H1 (cell line): ENCODE measurements at regions not wholly inside any gene's neighbourhood (a gene's known extent, or its start where the extent isn't known, plus 50 kb on each side); places are given as distances from the start of the nearest gene placed in this dataset.

Source experiments
- CEBPB ChIP-seq: IDR thresholded peaks from 2 replicates; pipeline ENCODE4 v1.6.1; 2012; ENCODE audit warnings: low read depth, low read length
- CREB1 ChIP-seq: IDR thresholded peaks from 2 replicates; pipeline ENCODE4 v1.6.1; 2012; ENCODE audit warnings: inconsistent platforms
- CTCF ChIP-seq, 3 experiments: IDR thresholded peaks; 1 replicate in 2 of 3; 2 replicates in 1 of 3; pipeline versions ENCODE4 v1.5.1 to v1.6.1; 2011; ENCODE audit warnings: low read length in 3 of 3, mild to moderate bottlenecking in 3 of 3, inconsistent platforms in 2 of 3, low read depth in 1 of 3, moderate library complexity in 1 of 3; ENCODE audit not compliant: insufficient read depth in 1 of 3; ENCODE audit errors: control extremely low read depth in 1 of 3
- EZH2 ChIP-seq: fragments of 200-600 bp; sonication (generic); IDR thresholded peaks from 2 replicates; pipeline ENCODE4 v1.7.1; 2012; ENCODE audit warnings: low read depth, mild to moderate bottlenecking, moderate library complexity, low read length, inconsistent platforms; ENCODE audit not compliant: severe bottlenecking
- GTF2F1 ChIP-seq: IDR thresholded peaks from 2 replicates; pipeline ENCODE4 v1.6.1; 2012; ENCODE audit warnings: low read depth, low read length, improper control_type of control experiment, borderline replicate concordance
- NRF1 ChIP-seq: IDR thresholded peaks from 2 replicates; pipeline ENCODE4 v1.6.1; 2011; ENCODE audit warnings: mild to moderate bottlenecking, low read depth, low read length, improper control_type of control experiment
- PHF8 ChIP-seq: fragments of 200-600 bp; sonication (generic); conservative IDR thresholded peaks from 2 replicates; pipeline ENCODE4 v1.7.1; 2012; ENCODE audit warnings: low read depth, mild to moderate bottlenecking, inconsistent platforms, low read length, moderate library complexity
- POLR2A ChIP-seq, 2 experiments: IDR thresholded peaks; 1 replicate in 1 of 2; 2 replicates in 1 of 2; pipeline ENCODE4 v1.6.1; 2011; ENCODE audit warnings: low read depth in 2 of 2, low read length in 2 of 2, mild to moderate bottlenecking in 2 of 2; ENCODE audit errors: control extremely low read depth in 1 of 2
- POLR2AphosphoS5 ChIP-seq: IDR thresholded peaks from 2 replicates; pipeline ENCODE4 v1.6.1; 2011; ENCODE audit warnings: low read depth, low read length
- RFX5 ChIP-seq: IDR thresholded peaks from 2 replicates; pipeline ENCODE4 v1.6.1; 2011; ENCODE audit warnings: low read depth, low read length, improper control_type of control experiment, borderline replicate concordance
- SIN3A ChIP-seq, 2 experiments: IDR thresholded peaks in 1 of 2; conservative IDR thresholded peaks in 1 of 2; 2 replicates each; pipeline ENCODE4 v1.6.1; 2011 to 2012; ENCODE audit warnings: low read length in 2 of 2, improper control_type of control experiment in 1 of 2, low read depth in 1 of 2, mild to moderate bottlenecking in 1 of 2
- SP1 ChIP-seq: IDR thresholded peaks from 2 replicates; pipeline ENCODE4 v1.6.1; 2011; ENCODE audit warnings: low read depth, low read length
- TCF12 ChIP-seq: IDR thresholded peaks from 2 replicates; pipeline ENCODE4 v1.6.1; 2011; ENCODE audit warnings: low read depth, mild to moderate bottlenecking, low read length
- YY1 ChIP-seq: IDR thresholded peaks from 2 replicates; pipeline ENCODE4 v1.6.1; 2011; ENCODE audit warnings: low read depth, mild to moderate bottlenecking, low read length

- TF ChIP-seq POLR2A (IDR thresholded peaks at IDR 0.05; ENCODE audit: control extremely low read depth in 1 of 2, low read depth in 2 of 2, low read length in 2 of 2) (no peak), TCF12 (no peak), CEBPB (no peak), CTCF (IDR thresholded peaks at IDR 0.05; ENCODE audit: control extremely low read depth in 1 of 3, insufficient read depth in 1 of 3, low read depth in 1 of 3, low read length in 3 of 3) (no peak), POLR2AphosphoS5 (no peak), SIN3A (conservative IDR thresholded peaks at IDR 0.05 in 1 of 2, IDR thresholded peaks at IDR 0.05 in 1 of 2; ENCODE audit: low read depth in 1 of 2, low read length in 2 of 2) (no peak), EZH2 (no peak), SP1 (no peak), CREB1 (no peak), GTF2F1 (no peak), NRF1 (no peak), PHF8 (no peak), YY1 (no peak), RFX5 (no peak)
These were observed 873.7 kb downstream of the NXPH1 start for GRCh38 chr7:9307131-9307530.
